OCI-LY1 (cell line): ENCODE measurements at regions not wholly inside any gene's neighbourhood (a gene's known extent, or its start where the extent isn't known, plus 50 kb on each side); places are given as distances from the start of the nearest gene placed in this dataset.

ENCODE experiments used
- H2AFZ ChIP-seq: fragments of 200-600 bp; sonication (generic), shearing (Covaris generic); 2 replicates; pipeline ENCODE4 v1.6.0; 2014; ENCODE audit warnings: antibody characterized with exemption, mild to moderate bottlenecking, low read length
- H3F3A ChIP-seq: fragments of 200-600 bp; sonication (generic), shearing (Covaris generic); 2 replicates; pipeline ENCODE4 v1.6.0; 2014; ENCODE audit warnings: mild to moderate bottlenecking, antibody characterized with exemption, low read length, moderate library complexity; ENCODE audit not compliant: insufficient read depth
- H3K27ac ChIP-seq: fragments of 200-600 bp; sonication (generic); 2 replicates; pipeline ENCODE4 v1.5.1; 2014; ENCODE audit warnings: low read length, mixed run types, mild to moderate bottlenecking, low read depth; ENCODE audit not compliant: poor library complexity, severe bottlenecking
- H3K27me3 ChIP-seq: fragments of 200-600 bp; sonication (generic); 2 replicates; pipeline ENCODE4 v1.6.0; 2014; ENCODE audit warnings: antibody characterized with exemption, mild to moderate bottlenecking, low read length, moderate library complexity; ENCODE audit not compliant: insufficient read depth
- H3K36me3 ChIP-seq: fragments of 200-600 bp; sonication (generic); 2 replicates; pipeline ENCODE4 v1.6.1; 2014; ENCODE audit warnings: mild to moderate bottlenecking, antibody characterized with exemption, low read length, moderate library complexity, mixed read lengths; ENCODE audit not compliant: insufficient read depth
- H3K4me1 ChIP-seq: fragments of 200-600 bp; sonication (generic); 2 replicates; pipeline ENCODE4 v1.5.1; 2014; ENCODE audit warnings: mild to moderate bottlenecking, low read length, moderate library complexity; ENCODE audit not compliant: insufficient read depth, severe bottlenecking
- H3K4me2 ChIP-seq: fragments of 200-600 bp; sonication (generic), shearing (Covaris generic); 2 replicates; pipeline ENCODE4 v1.6.1; 2014; ENCODE audit warnings: low read length
- H3K4me3 ChIP-seq: fragments of 200-600 bp; sonication (generic); 2 replicates; pipeline ENCODE4 v1.5.1; 2014; ENCODE audit warnings: low read length, low read depth, mild to moderate bottlenecking, mixed read lengths; ENCODE audit not compliant: poor library complexity, severe bottlenecking
- H3K79me2 ChIP-seq: fragments of 200-600 bp; shearing (Covaris generic); 2 replicates; pipeline ENCODE4 v1.6.1; 2016; ENCODE audit warnings: mixed run types, low read length, mixed read lengths; ENCODE audit not compliant: insufficient read depth
- H3K9ac ChIP-seq: fragments of 200-600 bp; sonication (generic), shearing (Covaris generic); 2 replicates; pipeline ENCODE4 v1.6.1; 2014; ENCODE audit warnings: mild to moderate bottlenecking, low read length, mixed read lengths
- H3K9me2 ChIP-seq: fragments of 200-600 bp; sonication (generic), shearing (Covaris generic); 2 replicates; pipeline ENCODE4 v1.6.1; 2014; ENCODE audit warnings: low read depth, mild to moderate bottlenecking, low read length, mixed read lengths
- H3K9me3 ChIP-seq: fragments of 200-600 bp; shearing (Covaris generic); 2 replicates; pipeline ENCODE4 v1.6.1; 2014; ENCODE audit warnings: low read length, mixed read lengths
- H4K20me1 ChIP-seq: fragments of 200-600 bp; sonication (generic), shearing (Covaris generic); 2 replicates; pipeline ENCODE4 v1.6.0; 2016; ENCODE audit warnings: mild to moderate bottlenecking, low read length; ENCODE audit not compliant: insufficient read depth
- EZH2 ChIP-seq: fragments of 200-600 bp; sonication (generic), shearing (Covaris generic); IDR thresholded peaks from 2 replicates; pipeline ENCODE4 v1.8.0; 2017; ENCODE audit warnings: borderline replicate concordance, mixed run types, mild to moderate bottlenecking, antibody characterized with exemption, low read length, moderate library complexity, mixed read lengths
- TF ChIP-seq, protein P1 (sequence below): fragments of 200-600 bp; sonication (generic), shearing (Covaris generic); IDR thresholded peaks from 2 replicates; pipeline ENCODE4 v1.5.1; 2017; ENCODE audit warnings: mild to moderate bottlenecking, antibody characterized with exemption, low read length, moderate library complexity, mixed read lengths

DNA sequence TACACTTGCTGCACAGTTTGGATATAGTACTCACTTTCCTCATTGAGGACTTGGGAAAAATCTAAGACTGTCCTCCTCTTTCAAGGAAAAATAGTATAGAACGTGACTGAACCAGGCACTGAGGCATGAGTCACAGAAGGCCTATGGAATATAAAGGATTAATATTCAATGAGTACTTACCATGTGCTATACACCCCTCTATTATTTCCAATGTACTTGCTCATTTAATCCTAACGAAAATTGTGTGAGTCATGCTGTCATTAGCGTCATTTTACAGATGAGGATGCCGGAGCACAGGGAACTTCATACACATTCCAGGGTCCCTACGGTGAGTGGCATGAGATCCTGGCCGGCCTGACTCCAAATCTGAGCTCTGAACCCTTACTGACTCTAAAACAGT lies 2136.2 kb upstream of the TENM3 start:
- H3K9me2 ChIP-seq, result no peaks in the 10 kb centered on the region
- no peaks in the 10 kb centered on the region for H3K4me1 ChIP-seq
- no peaks in the 10 kb centered on the region for H4K20me1 ChIP-seq
- H3K27ac ChIP-seq, result no peak overlapping the region
- H3K27me3 ChIP-seq, result no peaks in the 10 kb centered on the region
- no peak overlapping the region for H2AFZ ChIP-seq
- H3F3A ChIP-seq, result no peaks in the 10 kb centered on the region
- H3K4me3 ChIP-seq, result no peak overlapping the region
- no peak overlapping the region for H3K4me2 ChIP-seq
- no peak overlapping the region for H3K9ac ChIP-seq
- no peaks in the 10 kb centered on the region for H3K79me2 ChIP-seq
- TF ChIP-seq, protein P1, sequence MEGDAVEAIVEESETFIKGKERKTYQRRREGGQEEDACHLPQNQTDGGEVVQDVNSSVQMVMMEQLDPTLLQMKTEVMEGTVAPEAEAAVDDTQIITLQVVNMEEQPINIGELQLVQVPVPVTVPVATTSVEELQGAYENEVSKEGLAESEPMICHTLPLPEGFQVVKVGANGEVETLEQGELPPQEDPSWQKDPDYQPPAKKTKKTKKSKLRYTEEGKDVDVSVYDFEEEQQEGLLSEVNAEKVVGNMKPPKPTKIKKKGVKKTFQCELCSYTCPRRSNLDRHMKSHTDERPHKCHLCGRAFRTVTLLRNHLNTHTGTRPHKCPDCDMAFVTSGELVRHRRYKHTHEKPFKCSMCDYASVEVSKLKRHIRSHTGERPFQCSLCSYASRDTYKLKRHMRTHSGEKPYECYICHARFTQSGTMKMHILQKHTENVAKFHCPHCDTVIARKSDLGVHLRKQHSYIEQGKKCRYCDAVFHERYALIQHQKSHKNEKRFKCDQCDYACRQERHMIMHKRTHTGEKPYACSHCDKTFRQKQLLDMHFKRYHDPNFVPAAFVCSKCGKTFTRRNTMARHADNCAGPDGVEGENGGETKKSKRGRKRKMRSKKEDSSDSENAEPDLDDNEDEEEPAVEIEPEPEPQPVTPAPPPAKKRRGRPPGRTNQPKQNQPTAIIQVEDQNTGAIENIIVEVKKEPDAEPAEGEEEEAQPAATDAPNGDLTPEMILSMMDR, result no peak
- TF ChIP-seq EZH2, result no peak
- H3K9me3 ChIP-seq, result no peaks in the 10 kb centered on the region
- no peaks in the 10 kb centered on the region for H3K36me3 ChIP-seq

DNA sequence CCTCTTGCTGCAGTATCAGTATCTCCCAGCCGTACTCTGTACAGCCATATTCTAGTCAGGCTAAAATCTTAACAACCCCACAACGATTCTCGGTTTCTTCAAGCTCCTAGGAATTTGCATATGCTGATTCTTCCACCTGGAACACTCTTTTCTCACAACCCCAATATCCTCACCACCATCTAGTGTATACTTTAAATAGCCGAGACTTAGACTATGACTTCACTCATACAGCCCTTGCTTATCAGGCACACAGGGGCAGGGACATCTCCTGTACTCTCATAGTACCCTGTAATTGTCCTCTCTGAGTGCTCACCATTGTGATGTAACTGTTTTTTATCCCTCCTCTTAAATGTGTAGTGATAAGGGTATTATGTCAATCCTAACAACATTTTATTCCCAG lies 2126.4 kb upstream of the TENM3 start:
- H3K27me3 ChIP-seq, result no peaks in the 10 kb centered on the region
- H3K4me1 ChIP-seq, result no peaks in the 10 kb centered on the region
- no peak overlapping the region for H2AFZ ChIP-seq
- H3K9me2 ChIP-seq, result no peaks in the 10 kb centered on the region
- H3K36me3 ChIP-seq, result no peaks in the 10 kb centered on the region
- H3F3A ChIP-seq, result no peaks in the 10 kb centered on the region
- H3K4me2 ChIP-seq, result no peak overlapping the region
- TF ChIP-seq, protein P1, result no peak
- TF ChIP-seq EZH2, result no peak
- no peaks in the 10 kb centered on the region for H3K9me3 ChIP-seq
- H3K4me3 ChIP-seq, result no peak overlapping the region
- no peaks in the 10 kb centered on the region for H3K79me2 ChIP-seq
- H4K20me1 ChIP-seq, result no peaks in the 10 kb centered on the region
- no peak overlapping the region for H3K27ac ChIP-seq
- no peak overlapping the region for H3K9ac ChIP-seq

DNA sequence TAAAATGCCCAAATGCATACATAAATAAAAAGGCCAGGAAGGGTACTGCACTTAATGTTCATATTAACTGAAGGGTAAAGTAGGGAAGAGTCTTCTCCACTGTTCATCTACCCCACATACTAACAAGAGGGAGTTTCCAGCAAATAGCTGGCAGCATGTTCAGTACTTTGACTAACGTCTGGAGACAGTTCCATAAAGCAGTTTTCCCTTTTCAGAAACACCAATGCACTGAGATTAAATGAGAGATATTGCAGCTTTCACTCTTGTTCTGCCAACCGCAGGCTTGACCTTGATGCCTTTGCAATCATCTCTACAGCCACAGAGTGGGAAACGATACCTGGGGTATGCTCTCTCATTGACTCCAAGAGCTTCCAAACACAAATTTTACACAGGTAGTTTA lies 2123.1 kb upstream of the TENM3 start:
- Histone ChIP-seq H3F3A (no peaks in the 10 kb centered on the region), H3K9me3 (no peaks in the 10 kb centered on the region), H3K27ac (no peak overlapping the region), H3K4me3 (no peak overlapping the region), H3K9ac (no peak overlapping the region), H3K9me2 (no peaks in the 10 kb centered on the region), H3K36me3 (no peaks in the 10 kb centered on the region), H3K4me1 (no peaks in the 10 kb centered on the region), H3K27me3 (no peaks in the 10 kb centered on the region), H3K4me2 (no peak overlapping the region), H2AFZ (no peak overlapping the region), H3K79me2 (no peaks in the 10 kb centered on the region), H4K20me1 (no peaks in the 10 kb centered on the region)
- TF ChIP-seq, protein P1, result no peak
- TF ChIP-seq EZH2, result no peak
